ENCODE measurements at regions not wholly inside any gene's neighbourhood (a gene's known extent, or its start where the extent isn't known, plus 50 kb on each side); places are given as distances from the start of the nearest gene placed in this dataset.

DNA sequence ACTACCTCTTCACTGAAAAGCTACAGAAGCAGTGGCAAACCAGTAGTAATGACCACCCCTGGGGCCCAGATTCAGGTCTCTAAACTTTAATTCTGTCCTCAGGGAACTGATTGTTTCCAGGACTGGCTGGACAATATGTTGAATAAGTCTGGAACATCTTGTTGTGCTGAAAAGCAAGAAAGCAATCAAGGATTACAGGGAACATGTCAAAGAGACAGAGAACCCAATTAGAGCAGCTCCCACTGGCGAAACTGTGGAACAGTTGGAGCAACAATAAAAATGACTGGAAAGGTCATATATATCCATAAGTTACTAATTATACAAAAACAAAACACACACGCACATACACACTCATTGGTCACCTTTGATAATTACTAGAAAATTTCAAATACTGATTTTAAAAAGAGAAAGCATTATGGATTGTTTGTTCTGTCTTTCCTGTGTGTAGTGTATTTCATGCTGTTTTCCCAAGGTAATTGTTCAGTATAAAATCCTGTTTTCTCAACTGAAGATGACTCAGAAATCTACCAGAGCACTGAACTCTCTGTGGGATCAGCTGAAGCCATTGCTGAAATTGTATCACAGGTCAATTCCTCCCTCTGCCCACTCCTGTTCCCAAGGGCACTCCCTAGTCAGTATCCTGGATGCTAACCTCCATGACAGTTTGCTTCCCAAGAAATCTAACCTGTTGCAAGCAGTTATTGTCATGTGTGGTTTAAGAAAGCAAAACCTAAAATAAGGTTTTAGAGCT lies 83.6 kb upstream of the RGS1 start:
- TF ChIP-seq POLR2A (IDR thresholded peaks at IDR 0.05; ENCODE audit: extremely low read depth, insufficient read length) (no peak), MAX (IDR thresholded peaks at IDR 0.05; ENCODE audit: low read depth, low read length) (no peak), MYC (IDR thresholded peaks at IDR 0.05; ENCODE audit: low read depth, low read length) (no peak)
- TF ChIP-seq, protein P1, sequence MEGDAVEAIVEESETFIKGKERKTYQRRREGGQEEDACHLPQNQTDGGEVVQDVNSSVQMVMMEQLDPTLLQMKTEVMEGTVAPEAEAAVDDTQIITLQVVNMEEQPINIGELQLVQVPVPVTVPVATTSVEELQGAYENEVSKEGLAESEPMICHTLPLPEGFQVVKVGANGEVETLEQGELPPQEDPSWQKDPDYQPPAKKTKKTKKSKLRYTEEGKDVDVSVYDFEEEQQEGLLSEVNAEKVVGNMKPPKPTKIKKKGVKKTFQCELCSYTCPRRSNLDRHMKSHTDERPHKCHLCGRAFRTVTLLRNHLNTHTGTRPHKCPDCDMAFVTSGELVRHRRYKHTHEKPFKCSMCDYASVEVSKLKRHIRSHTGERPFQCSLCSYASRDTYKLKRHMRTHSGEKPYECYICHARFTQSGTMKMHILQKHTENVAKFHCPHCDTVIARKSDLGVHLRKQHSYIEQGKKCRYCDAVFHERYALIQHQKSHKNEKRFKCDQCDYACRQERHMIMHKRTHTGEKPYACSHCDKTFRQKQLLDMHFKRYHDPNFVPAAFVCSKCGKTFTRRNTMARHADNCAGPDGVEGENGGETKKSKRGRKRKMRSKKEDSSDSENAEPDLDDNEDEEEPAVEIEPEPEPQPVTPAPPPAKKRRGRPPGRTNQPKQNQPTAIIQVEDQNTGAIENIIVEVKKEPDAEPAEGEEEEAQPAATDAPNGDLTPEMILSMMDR (IDR thresholded peaks at IDR 0.05; ENCODE audit: low read depth, low read length), result no peak

Measured in NB4 (cell line).